OCI-LY3 (cell line): ENCODE measurements at regions not wholly inside any gene's neighbourhood (a gene's known extent, or its start where the extent isn't known, plus 50 kb on each side); places are given as distances from the start of the nearest gene placed in this dataset.

Source experiments
- EZH2phosphoT487 ChIP-seq: fragments of 200-600 bp; shearing (Covaris generic); IDR thresholded peaks from 2 replicates; pipeline ENCODE4 v1.6.1; 2018; ENCODE audit warnings: antibody characterized with exemption, mixed run types, low read depth
- TF ChIP-seq, protein P1 (sequence below): fragments of 200-600, 300-600 bp; sonication (generic); IDR thresholded peaks from 2 replicates; pipeline ENCODE4 v1.5.1; 2014; ENCODE audit warnings: antibody characterized with exemption, low read length, low read depth

DNA sequence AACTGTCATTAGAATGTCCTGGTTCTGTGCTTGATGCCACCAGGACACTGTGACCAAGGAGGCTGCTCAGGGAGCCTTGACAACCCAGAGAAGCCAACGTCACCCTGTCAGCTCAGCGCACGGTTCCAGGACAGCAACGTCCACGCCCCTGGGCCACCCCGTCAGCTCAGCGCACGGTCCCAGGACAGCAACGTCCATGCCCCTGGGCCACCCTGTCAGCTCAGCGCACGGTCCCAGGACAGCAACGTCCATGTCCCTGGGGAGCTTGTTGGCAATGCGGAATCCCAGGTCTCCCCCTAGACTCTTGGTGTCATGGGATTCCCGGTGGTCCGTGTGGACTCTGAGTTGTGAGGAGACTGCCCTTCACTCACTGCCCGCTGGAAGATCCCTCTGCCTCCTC, 51.0 kb upstream of the GALR1 start:
- TF ChIP-seq, protein P1, sequence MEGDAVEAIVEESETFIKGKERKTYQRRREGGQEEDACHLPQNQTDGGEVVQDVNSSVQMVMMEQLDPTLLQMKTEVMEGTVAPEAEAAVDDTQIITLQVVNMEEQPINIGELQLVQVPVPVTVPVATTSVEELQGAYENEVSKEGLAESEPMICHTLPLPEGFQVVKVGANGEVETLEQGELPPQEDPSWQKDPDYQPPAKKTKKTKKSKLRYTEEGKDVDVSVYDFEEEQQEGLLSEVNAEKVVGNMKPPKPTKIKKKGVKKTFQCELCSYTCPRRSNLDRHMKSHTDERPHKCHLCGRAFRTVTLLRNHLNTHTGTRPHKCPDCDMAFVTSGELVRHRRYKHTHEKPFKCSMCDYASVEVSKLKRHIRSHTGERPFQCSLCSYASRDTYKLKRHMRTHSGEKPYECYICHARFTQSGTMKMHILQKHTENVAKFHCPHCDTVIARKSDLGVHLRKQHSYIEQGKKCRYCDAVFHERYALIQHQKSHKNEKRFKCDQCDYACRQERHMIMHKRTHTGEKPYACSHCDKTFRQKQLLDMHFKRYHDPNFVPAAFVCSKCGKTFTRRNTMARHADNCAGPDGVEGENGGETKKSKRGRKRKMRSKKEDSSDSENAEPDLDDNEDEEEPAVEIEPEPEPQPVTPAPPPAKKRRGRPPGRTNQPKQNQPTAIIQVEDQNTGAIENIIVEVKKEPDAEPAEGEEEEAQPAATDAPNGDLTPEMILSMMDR: no peak
- no peak for TF ChIP-seq EZH2phosphoT487
